Gastrocnemius medialis (tissue), 4 donors: ENCODE measurements at regions not wholly inside any gene's neighbourhood (a gene's known extent, or its start where the extent isn't known, plus 50 kb on each side); places are given as distances from the start of the nearest gene placed in this dataset.

Experiments used
- POLR2A ChIP-seq, 2 donors: fragments of 450-650 bp; IDR thresholded peaks; one replicate each; pipeline ENCODE4 v1.6.1; 2017; ENCODE audit warnings: antibody characterized with exemption in 2 of 2, mild to moderate bottlenecking in 2 of 2, moderate library complexity in 2 of 2
- TF ChIP-seq, protein P1 (sequence below), 5 experiments: fragments of 450-650 bp in 3 of 5; fragments of 200-600 bp in 2 of 5; sonication (generic) in 2 of 5; IDR thresholded peaks in 4 of 5; conservative IDR thresholded peaks in 1 of 5; 1 replicate in 4 of 5; 2 replicates in 1 of 5; pipeline ENCODE4 v1.5.1; 2016 to 2019; ENCODE audit warnings: antibody characterized with exemption in 5 of 5, mild to moderate bottlenecking in 3 of 5, moderate library complexity in 3 of 5

DNA sequence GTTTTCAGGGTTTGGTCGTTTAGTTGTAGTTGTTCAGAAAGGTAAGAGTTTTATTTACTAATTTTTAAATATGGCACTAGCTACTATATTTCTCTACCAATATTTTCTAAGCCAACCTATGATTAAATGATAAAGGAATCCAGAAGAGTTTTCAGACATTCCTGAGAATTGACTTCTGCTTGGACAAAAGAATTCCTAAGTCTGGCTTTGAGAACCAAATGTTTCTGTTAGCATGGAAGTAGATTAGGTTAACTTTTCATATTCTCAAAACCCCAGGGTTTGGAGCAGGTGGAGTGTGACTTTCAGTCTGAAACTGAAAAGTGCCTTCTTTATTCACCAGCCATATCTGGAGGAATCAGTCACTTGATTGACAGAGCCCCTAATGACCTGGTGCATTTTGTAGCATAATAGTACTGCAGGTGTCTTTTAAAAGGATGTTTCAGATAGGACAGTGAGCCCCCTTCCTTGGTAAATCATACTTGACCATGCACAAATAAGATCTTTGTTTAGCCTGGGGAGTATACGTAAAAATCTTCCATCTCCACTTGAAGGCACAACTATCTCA lies 457.0 kb upstream of the ZNF462 start:
- TF ChIP-seq, protein P1, sequence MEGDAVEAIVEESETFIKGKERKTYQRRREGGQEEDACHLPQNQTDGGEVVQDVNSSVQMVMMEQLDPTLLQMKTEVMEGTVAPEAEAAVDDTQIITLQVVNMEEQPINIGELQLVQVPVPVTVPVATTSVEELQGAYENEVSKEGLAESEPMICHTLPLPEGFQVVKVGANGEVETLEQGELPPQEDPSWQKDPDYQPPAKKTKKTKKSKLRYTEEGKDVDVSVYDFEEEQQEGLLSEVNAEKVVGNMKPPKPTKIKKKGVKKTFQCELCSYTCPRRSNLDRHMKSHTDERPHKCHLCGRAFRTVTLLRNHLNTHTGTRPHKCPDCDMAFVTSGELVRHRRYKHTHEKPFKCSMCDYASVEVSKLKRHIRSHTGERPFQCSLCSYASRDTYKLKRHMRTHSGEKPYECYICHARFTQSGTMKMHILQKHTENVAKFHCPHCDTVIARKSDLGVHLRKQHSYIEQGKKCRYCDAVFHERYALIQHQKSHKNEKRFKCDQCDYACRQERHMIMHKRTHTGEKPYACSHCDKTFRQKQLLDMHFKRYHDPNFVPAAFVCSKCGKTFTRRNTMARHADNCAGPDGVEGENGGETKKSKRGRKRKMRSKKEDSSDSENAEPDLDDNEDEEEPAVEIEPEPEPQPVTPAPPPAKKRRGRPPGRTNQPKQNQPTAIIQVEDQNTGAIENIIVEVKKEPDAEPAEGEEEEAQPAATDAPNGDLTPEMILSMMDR (IDR thresholded peaks at IDR 0.05 in 4 of 5, conservative IDR thresholded peaks at IDR 0.05 in 1 of 5), result no peak
- TF ChIP-seq POLR2A (IDR thresholded peaks at IDR 0.05), result no peak
